Endodermal cell (in vitro differentiated cells): ENCODE measurements at regions not wholly inside any gene's neighbourhood (a gene's known extent, or its start where the extent isn't known, plus 50 kb on each side); places are given as distances from the start of the nearest gene placed in this dataset.

Experiments used
- DNase-seq: peaks from one replicate; pipeline ENCODE4 v3.0.0-alpha.2; 2017
- H3K27ac ChIP-seq: 2 replicates; pipeline ENCODE4 v1.5.1; 2013; ENCODE audit warnings: mild to moderate bottlenecking, low read depth, low read length, moderate library complexity
- H3K27me3 ChIP-seq: 2 replicates; pipeline ENCODE4 v1.6.1; 2013; ENCODE audit warnings: mild to moderate bottlenecking, low read length, moderate library complexity; ENCODE audit not compliant: insufficient read depth, control insufficient read depth, poor library complexity, severe bottlenecking
- H3K36me3 ChIP-seq: 2 replicates; pipeline ENCODE4 v1.7.0; 2013; ENCODE audit warnings: mild to moderate bottlenecking, low read length, moderate library complexity; ENCODE audit not compliant: control insufficient read depth, insufficient read depth
- H3K4me1 ChIP-seq: one replicate; pipeline ENCODE4 v1.7.0; 2013; ENCODE audit warnings: low read length; ENCODE audit not compliant: control insufficient read depth, insufficient read depth
- H3K4me3 ChIP-seq: 2 replicates; pipeline ENCODE4 v1.5.1; 2013; ENCODE audit warnings: mild to moderate bottlenecking, low read length, moderate library complexity
- H3K9ac ChIP-seq: 2 replicates; pipeline ENCODE4 v1.6.1; 2013; ENCODE audit warnings: mild to moderate bottlenecking, low read length, moderate library complexity; ENCODE audit not compliant: poor library complexity, severe bottlenecking; ENCODE audit errors: extremely low read depth
- H3K9me3 ChIP-seq: 2 replicates; pipeline ENCODE4 v1.6.1; 2013; ENCODE audit warnings: mild to moderate bottlenecking, low read length, moderate library complexity; ENCODE audit not compliant: control insufficient read depth
- H3K27ac Mint-ChIP-seq: 2 replicates; pipeline ENCODE4 v1.8.0; 2020; ENCODE audit warnings: mixed read lengths
- H3K27me3 Mint-ChIP-seq: 2 replicates; pipeline ENCODE4 v1.8.0; 2021; ENCODE audit warnings: mild to moderate bottlenecking, mixed read lengths; ENCODE audit not compliant: insufficient read depth
- H3K36me3 Mint-ChIP-seq: 2 replicates; pipeline ENCODE4 v1.8.0; 2020; ENCODE audit warnings: low read depth, mixed read lengths
- H3K4me1 Mint-ChIP-seq: 2 replicates; pipeline ENCODE4 v1.8.0; 2020; ENCODE audit warnings: mixed read lengths
- H3K4me3 Mint-ChIP-seq: 2 replicates; pipeline ENCODE4 v1.8.0; 2020; ENCODE audit warnings: mild to moderate bottlenecking, moderate library complexity, mixed read lengths
- H3K9me3 Mint-ChIP-seq: 2 replicates; pipeline ENCODE4 v1.8.0; 2020; ENCODE audit warnings: mild to moderate bottlenecking, mixed read lengths
- CTCF ChIP-seq: fragments of 200-600 bp; sonication (generic); conservative IDR thresholded peaks from 2 replicates; pipeline ENCODE4 v1.5.0; 2021; ENCODE audit warnings: antibody characterized with exemption, mild to moderate bottlenecking
- WGBS, 2 experiments: methylation state at CpG; one replicate each; pipeline versions ENCODE4 v1.1.5 to v1.1.7; 2013; ENCODE audit warnings: missing lambda C conversion rate in 2 of 2, mixed read lengths in 1 of 2; ENCODE audit not compliant: insufficient coverage in 1 of 2, insufficient read length in 1 of 2; 5-methylcytosine and 5-hydroxymethylcytosine counted together

DNA sequence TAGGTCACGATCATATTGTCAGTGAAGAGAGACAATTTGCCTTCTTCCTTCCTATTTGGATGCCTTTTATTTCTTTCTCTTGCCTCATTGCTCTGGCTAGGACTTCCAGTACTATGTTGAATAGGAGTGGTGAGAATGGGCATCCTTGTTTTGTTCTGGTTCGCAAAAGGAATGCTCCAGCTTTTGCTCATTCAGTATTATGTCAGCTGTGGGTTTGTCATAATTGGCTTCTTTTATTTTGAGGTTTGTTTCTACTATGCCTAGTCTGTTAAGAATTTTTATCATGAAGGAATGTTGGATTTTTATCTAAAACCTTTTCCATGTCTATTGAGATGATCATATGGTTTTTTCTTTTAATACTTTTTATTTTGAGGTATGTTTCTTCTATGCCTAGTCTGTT is 152.3 kb upstream of the MAD2L1 start:
- H3K9me3 ChIP-seq = no peaks in the 10 kb centered on the region
- Mint-ChIP-seq H3K27ac (no peak overlapping the region), H3K4me3 (no peak overlapping the region), H3K36me3 (no peaks in the 10 kb centered on the region), H3K9me3 (no peaks in the 10 kb centered on the region), H3K4me1 (no peaks in the 10 kb centered on the region), H3K27me3 (no peaks in the 10 kb centered on the region)
- H3K36me3 ChIP-seq = no peaks in the 10 kb centered on the region
- WGBS, 2 experiments = 93 to 100% methylated on average over 1 to 2 of the region's 2 CpGs
- no peak overlapping the region for H3K9ac ChIP-seq
- TF ChIP-seq CTCF = no peak
- DNase-seq = no peak
- no peaks in the 10 kb centered on the region for H3K4me1 ChIP-seq
- H3K27me3 ChIP-seq = no peaks in the 10 kb centered on the region
- H3K4me3 ChIP-seq = no peak overlapping the region
- no peak overlapping the region for H3K27ac ChIP-seq

DNA sequence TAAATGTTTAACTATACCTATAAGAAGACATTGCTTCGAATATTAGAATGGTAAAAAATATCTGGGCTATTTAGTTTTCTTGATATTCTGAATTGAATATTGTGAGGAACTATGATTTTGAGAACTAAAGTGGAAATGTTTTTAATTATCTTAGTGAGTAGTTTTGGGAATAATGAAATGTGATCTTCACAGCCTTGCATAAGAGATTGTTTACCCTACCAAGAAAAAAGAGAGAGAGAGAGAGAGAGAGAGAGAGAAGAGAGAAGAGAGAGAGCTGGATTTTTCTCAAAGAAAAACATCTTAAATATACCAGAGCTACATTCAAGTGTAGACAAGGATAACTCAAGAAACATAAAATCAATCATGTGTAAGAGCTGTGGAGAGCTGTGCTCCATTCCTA is 148.7 kb upstream of the MAD2L1 start:
- no peaks in the 10 kb centered on the region for H3K9me3 ChIP-seq
- no peaks in the 10 kb centered on the region for H3K27me3 ChIP-seq
- H3K27ac ChIP-seq = no peak overlapping the region
- no peak overlapping the region for H3K9ac ChIP-seq
- Mint-ChIP-seq H3K36me3 (no peaks in the 10 kb centered on the region), H3K4me1 (no peaks in the 10 kb centered on the region), H3K4me3 (no peak overlapping the region), H3K9me3 (no peaks in the 10 kb centered on the region), H3K27ac (no peak overlapping the region), H3K27me3 (no peaks in the 10 kb centered on the region)
- no peak overlapping the region for H3K4me3 ChIP-seq
- no peaks in the 10 kb centered on the region for H3K4me1 ChIP-seq
- no peaks in the 10 kb centered on the region for H3K36me3 ChIP-seq
- no peak for DNase-seq
- TF ChIP-seq CTCF = no peak
- WGBS, 2 experiments = 79% methylated on average over 1 of the region's 1 CpG; no CpG with 5 or more reads in 1 of the 2 experiments

DNA sequence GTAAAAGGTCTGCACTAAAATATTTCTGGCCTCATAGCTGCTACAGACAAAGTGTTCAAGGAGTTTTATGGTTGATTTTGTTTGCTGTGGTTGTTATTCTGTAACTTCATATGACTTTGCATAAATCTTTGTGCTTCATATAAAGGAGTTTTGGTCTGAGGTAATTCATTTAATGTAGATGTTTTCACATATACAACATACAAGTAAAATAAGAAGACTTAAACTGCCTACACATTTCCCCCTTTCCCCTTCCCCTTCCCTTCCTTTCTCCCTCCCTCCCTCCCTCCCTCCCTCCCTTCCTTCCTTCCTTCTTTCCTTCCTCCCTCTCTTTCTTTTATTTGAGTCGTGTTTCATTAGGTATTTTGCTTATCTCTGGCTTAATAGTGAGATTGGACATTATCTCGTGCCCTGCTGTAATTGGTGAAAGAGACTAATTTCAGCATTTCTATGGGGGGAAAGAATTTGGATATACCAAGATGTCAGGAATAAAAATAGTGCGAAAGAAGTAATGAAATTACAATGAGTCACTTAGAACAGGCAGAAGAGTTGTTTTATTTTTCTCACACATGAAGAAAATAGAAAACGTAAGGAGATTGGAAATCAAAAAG is 144.9 kb upstream of the MAD2L1 start:
- Histone ChIP-seq H3K9ac (no peak overlapping the region), H3K27ac (no peak overlapping the region), H3K4me3 (no peak overlapping the region), H3K27me3 (no peaks in the 10 kb centered on the region), H3K36me3 (no peaks in the 10 kb centered on the region), H3K4me1 (no peaks in the 10 kb centered on the region), H3K9me3 (no peaks in the 10 kb centered on the region)
- no peak for DNase-seq
- no peak for TF ChIP-seq CTCF
- no peak overlapping the region for H3K27ac Mint-ChIP-seq
- H3K4me1 Mint-ChIP-seq = no peaks in the 10 kb centered on the region
- 75 to 92% methylated on average over 4 of the region's 4 CpGs for WGBS, 2 experiments
- H3K4me3 Mint-ChIP-seq = no peak overlapping the region
- H3K36me3 Mint-ChIP-seq = no peaks in the 10 kb centered on the region
- no peaks in the 10 kb centered on the region for H3K27me3 Mint-ChIP-seq
- H3K9me3 Mint-ChIP-seq = no peaks in the 10 kb centered on the region
